ENCODE measurements at regions not wholly inside any gene's neighbourhood (a gene's known extent, or its start where the extent isn't known, plus 50 kb on each side); places are given as distances from the start of the nearest gene placed in this dataset.

- no peak overlapping the region for H3K4me3 ChIP-seq (ENCODE audit: control insufficient read depth, low read depth, low read length)
- DNase-seq (ENCODE audit: low read depth) = no peak
- TF ChIP-seq CTCF (IDR thresholded peaks at IDR 0.05; ENCODE audit: control insufficient read depth, insufficient read depth, low read depth, low read length, missing control alignments) = no peak
These were observed 94.4 kb upstream of the KIF5B start for GRCh38 chr10:32150532-32151101.

GRCh38 chr10:32149252-32149955 lies 93.2 kb upstream of the KIF5B start:
- no peak overlapping the region for H3K4me3 ChIP-seq (ENCODE audit: control insufficient read depth, low read depth, low read length)
- DNase-seq (ENCODE audit: low read depth) = peak; percentile 83
- no peak for TF ChIP-seq CTCF (IDR thresholded peaks at IDR 0.05; ENCODE audit: control insufficient read depth, insufficient read depth, low read depth, low read length, missing control alignments)

- DNase-seq (ENCODE audit: low read depth) = no peak
- TF ChIP-seq CTCF (IDR thresholded peaks at IDR 0.05; ENCODE audit: control insufficient read depth, insufficient read depth, low read depth, low read length, missing control alignments) = no peak
- no peak overlapping the region for H3K4me3 ChIP-seq (ENCODE audit: control insufficient read depth, low read depth, low read length)
These were observed 92.6 kb upstream of the KIF5B start for GRCh38 chr10:32148864-32149251.

GRCh38 chr10:32147730-32148129 lies 91.5 kb upstream of the KIF5B start:
- no peak for DNase-seq (ENCODE audit: low read depth)
- TF ChIP-seq CTCF (IDR thresholded peaks at IDR 0.05; ENCODE audit: control insufficient read depth, insufficient read depth, low read depth, low read length, missing control alignments) = no peak

GRCh38 chr10:32146166-32146565 lies 89.9 kb upstream of the KIF5B start:
- H3K4me3 ChIP-seq (ENCODE audit: control insufficient read depth, low read depth, low read length) = no peak overlapping the region
- no peak for TF ChIP-seq CTCF (IDR thresholded peaks at IDR 0.05; ENCODE audit: control insufficient read depth, insufficient read depth, low read depth, low read length, missing control alignments)
- no peak for DNase-seq (ENCODE audit: low read depth)

More at GRCh38 chr10:32147730-32148129, 91.5 kb upstream of the KIF5B start:
- H3K4me3 ChIP-seq (ENCODE audit: control insufficient read depth, low read depth, low read length) = no peak overlapping the region

GRCh38 chr10:32144817-32145688 lies 88.8 kb upstream of the KIF5B start:
- TF ChIP-seq CTCF (IDR thresholded peaks at IDR 0.05; ENCODE audit: control insufficient read depth, insufficient read depth, low read depth, low read length, missing control alignments) = no peak
- no peak for DNase-seq (ENCODE audit: low read depth)
- H3K4me3 ChIP-seq (ENCODE audit: control insufficient read depth, low read depth, low read length) = no peak overlapping the region

Measured in AG09309 (cell line).